HT1080 (cell line): ENCODE measurements at regions not wholly inside any gene's neighbourhood (a gene's known extent, or its start where the extent isn't known, plus 50 kb on each side); places are given as distances from the start of the nearest gene placed in this dataset. TPM values are rescaled to one million over a fixed set of nuclear protein-coding genes. Genes with fewer than 3 reads are reported as not detected.
"Not testable (repeated sequence)": the region's sequence is repeated elsewhere in the genome, so short reads cannot be mapped to it uniquely, and the experiment has no call there.

Experiments
- DNase-seq: peaks from one replicate; pipeline ENCODE4 v3.0.0-alpha.2; 2015; ENCODE audit warnings: low read depth
- small RNA-seq: library from RNA; depleted of rRNA; stranded (forward); fragments of <200 nt; gene quantifications from one replicate; pipeline ENCODE3, GENCODE V24; 2014

DNA sequence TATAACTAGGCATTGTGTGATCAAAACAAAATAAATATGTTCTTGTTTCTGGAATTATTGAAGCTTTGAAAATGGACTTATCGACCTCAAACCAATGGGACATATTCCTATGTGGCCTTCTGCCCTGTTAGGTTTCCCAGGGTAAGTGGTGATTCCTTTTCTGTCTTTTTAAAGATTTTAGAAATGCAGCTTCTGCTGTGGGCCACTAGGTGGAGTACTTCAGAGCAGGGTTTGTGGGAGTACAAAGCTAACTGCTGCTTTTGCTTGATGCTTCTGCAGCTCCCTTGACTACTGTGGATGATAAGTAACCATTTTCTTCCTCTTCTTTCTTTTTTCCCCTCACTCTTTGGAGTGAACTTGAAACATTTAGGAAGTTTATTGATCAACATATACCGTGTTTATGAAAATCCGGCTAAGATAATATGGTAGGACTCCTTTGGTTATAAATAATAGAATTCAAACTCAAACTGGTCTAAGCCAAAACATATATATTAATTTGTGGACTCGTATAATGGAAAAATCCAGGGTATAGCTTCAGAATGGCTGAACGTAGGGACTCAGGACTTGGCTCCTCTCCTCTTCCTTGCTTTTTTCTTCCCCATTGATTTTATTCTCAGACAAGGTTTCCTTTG is 1737.7 kb upstream of the DEFB115 start:
- DNase-seq, result peak; percentile 2

GRCh38 chr20:29533566-29534177 is 1723.8 kb upstream of the DEFB115 start:
- peak; percentile 6 for DNase-seq

DNA sequence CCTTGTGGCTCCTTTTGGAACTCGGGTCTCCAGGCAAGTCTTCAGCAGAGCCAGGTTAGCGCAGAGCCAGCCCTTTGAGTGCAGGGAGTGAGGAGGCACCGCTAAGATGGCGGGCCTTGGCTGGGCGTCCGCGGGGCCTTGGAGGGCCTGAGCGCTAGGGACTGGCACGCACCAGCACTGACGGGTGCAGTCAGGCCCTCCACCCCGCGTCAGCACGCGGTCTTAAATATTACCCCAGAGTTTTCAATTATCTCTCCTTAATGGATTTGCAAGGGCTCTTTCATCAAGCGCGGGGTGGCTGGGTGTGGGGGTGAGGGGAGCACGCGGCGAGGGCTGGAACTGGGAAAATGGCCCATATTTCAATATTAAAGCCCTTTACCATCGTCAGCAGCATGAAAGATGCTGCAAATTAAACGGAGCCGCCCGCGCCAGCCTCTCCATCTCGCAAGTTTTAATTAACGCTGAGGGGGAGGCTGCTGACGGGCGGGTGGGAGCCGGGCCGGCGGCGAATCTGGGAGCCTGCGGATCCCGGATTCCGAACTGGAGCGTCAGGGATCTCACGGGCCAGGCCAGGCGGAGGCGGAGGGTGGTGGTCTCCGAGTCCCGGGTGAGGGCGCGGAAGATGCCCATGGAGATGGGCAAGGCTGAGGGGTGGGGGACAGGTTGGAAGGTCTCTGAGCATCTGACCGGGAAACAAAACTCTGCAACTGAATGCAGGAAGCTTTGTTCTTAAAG is 1690.4 kb upstream of the DEFB115 start:
- not testable (repeated sequence) for DNase-seq

DNA sequence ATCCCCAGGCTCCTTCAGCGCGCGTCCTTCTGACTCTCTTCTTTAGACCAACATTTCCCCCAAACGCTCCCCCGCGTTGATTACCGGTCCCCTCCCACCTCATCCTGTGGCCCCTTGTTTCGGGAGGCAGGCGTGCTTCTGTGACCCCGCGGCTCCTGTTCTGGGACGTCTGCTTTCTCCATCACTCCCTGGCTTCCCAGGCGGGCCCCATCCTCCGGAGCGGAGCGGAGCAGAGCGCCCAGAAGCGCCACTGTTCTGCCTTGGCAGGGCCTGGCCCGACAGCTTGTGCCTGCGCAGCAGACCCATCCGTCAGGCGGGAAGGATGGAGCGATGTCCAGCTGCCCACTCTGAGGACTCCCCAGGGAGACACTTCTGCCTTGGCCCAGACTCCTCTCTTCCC is 1689.8 kb upstream of the DEFB115 start:
- not testable (repeated sequence) for DNase-seq

DNA sequence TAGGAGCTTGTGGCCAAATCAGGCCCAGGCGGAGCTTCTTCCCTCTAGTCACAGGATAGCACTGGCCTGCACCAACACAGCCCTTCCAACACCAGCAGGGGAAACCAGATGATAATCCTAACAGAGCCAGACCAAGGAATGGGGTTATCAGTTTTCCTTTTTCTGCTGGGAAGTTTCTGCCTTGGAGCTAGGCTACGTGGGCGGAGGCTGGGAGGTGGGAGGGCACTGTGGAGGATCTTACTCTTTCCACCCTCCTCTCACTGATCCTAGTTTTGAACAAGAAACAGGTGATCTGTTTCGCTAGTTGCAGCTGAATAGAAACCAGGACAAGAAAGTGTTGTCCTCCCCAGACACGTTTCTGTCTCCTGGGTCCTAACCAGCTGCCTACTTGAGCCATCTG is 1687.3 kb upstream of the DEFB115 start:
- DNase-seq, result not testable (repeated sequence)

DNA sequence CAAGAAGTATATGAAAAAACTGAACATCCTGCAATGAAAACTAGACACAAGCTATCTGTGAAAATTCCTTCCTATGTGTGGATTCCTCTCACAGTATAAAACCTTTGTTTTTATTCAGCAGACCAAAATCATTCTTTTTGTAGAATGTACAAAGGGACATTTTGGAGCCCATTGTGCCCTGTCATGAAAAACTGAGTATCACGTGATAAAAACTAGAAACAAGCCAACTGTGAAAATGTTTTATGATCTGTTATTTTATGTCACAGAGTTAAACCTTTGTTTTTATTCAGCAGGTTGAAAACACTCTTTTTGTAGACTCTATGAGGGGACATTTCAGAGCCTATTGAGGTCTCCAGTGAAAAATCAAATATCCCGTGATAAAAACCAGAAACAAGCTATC is 1667.9 kb upstream of the DEFB115 start:
- DNase-seq, result not testable (repeated sequence)

DNA sequence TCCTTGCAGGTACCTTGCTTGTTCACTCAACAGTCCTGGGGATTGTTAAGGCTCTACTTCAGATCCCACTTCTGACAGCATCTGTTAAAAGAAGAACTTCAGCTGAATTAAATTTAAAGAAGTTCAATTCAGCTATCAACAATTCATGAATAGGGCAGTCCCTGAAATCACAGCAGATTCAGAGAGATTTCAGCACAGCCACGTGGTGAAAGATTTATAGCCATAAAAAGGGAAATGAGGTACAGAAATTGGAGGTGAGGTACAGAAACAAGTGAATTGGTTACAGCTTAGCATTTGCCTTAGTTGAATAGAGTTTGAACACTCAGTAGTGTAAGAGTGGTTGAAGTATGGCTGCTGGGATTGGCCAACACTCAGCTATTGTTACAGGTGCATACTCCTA is 1653.3 kb upstream of the DEFB115 start:
- DNase-seq, result not testable (repeated sequence)

DNA sequence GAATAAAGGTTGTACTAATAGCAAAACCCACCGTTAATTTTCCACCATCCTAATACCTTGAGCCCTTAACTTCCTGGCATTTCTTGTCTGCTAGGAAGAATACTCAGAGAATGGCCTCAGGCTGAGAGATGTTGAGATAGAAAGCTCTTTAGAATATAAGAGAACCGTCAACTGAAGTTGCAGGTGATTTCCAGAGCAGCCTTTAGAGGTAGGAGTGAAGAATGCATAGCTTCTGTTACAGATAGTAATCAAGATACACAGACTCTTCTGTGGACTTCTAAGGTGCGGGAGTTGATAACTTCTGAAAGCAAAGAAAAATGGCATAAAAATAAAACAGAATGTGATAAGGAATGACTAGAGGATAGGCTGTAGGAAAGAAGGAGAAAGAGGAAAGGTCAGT is 1651.3 kb upstream of the DEFB115 start:
- not testable (repeated sequence) for DNase-seq

DNA sequence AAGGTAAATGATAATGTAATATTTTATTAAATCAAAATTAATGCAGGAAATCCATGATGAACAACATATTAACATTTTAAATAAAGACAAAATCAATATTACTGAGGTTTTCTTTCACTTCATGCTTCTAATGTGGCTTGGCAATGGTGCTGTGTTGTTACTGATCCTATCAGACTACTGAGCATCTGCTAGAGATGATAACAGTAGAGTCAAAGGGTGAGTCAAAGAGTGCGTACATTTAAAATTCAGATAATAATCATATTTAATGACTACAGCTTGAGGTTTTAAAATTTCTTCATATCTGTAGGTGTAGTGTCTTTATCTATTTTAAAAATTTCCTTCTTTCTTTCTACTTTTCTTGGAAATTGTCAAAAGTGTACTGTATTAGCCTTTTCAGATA is 1628.1 kb upstream of the DEFB115 start:
- not testable (repeated sequence) for DNase-seq

Small RNAs in the stretch of these regions (small RNA-seq; reads per million reads assigned to genes)
- gene RF00002, result 0.23 reads per million, percentile 9 among the genes with 10 or more reads in this experiment
- not detected for gene RF00019
